ENCODE measurements at regions not wholly inside any gene's neighbourhood (a gene's known extent, or its start where the extent isn't known, plus 50 kb on each side); places are given as distances from the start of the nearest gene placed in this dataset.

DNA sequence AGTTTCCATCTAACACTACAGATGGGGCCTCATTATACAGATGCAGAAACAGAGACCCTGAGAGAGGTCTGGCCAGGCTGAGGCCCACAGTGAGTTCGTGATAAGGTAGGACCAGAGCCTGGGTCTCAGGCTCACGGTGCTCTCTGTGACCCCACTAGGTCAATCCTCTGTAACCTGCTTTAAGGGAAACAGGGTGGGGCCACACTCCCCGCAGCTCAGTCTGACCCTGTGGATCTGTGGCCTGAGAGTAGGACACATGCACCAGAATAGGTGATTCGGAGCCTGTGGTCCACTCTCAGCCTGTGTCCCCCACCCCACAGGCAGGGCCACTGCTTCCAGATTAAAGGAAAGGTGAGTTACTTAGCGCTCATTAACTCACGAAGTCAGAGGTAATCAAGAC lies 137.8 kb upstream of the FAM20C start:
- H4K20me1 ChIP-seq (replicated peaks in 1 of 2; ENCODE audit: control insufficient read depth in 1 of 2, insufficient read depth in 2 of 2, low read length in 2 of 2): no peaks in the 10 kb centered on the region
- peak overlapping the region; percentile 67; the same call in 1 of the 2 replicates for H2BK15ac ChIP-seq (ENCODE audit: low read length)
- no peak overlapping the region for H2AK5ac ChIP-seq (ENCODE audit: low read depth, low read length)
- no peaks in the 10 kb centered on the region; a peak in 1 of 4 replicates for H3K9me3 ChIP-seq (ENCODE audit: insufficient read depth in 2 of 2, low read depth in 1 of 2, low read length in 1 of 2)
- H4K5ac ChIP-seq (ENCODE audit: insufficient read length, low read depth, low read length): no peak overlapping the region
- no peak overlapping the region for H2BK12ac ChIP-seq (ENCODE audit: low read depth, low read length)
- no peak overlapping the region for H4K8ac ChIP-seq (ENCODE audit: extremely low read depth, insufficient read depth, low read length)
- H2BK20ac ChIP-seq (ENCODE audit: low read length): no peak overlapping the region
- H3K27ac ChIP-seq (ENCODE audit: low read depth, low read length): no peak overlapping the region
- H3K18ac ChIP-seq (ENCODE audit: extremely low read depth, low read length): no peak overlapping the region
- no peak overlapping the region for H3K56ac ChIP-seq (replicated peaks; ENCODE audit: insufficient read length, low read depth, low read length)
- peaks cover 0 to 15% (median 9%) of the 10 kb centered on the region in 4 experiments; a peak in 6 of 7 replicates for H3K4me1 ChIP-seq (replicated peaks in 1 of 4; ENCODE audit: control insufficient read depth in 3 of 4, insufficient read depth in 4 of 4, low read length in 3 of 4)
- H3K4me2 ChIP-seq (ENCODE audit: insufficient read depth in 1 of 2, low read depth in 2 of 2, low read length in 2 of 2): no peak overlapping the region
- TF ChIP-seq SAP30 (IDR thresholded peaks at IDR 0.05; ENCODE audit: insufficient read depth, insufficient replicate concordance, low read length): no peak
- TF ChIP-seq TEAD4 (IDR thresholded peaks at IDR 0.05; ENCODE audit: low read depth, low read length): no peak
- no peak for TF ChIP-seq CTBP2 (IDR thresholded peaks at IDR 0.05; ENCODE audit: borderline replicate concordance, insufficient read depth, insufficient read length, low read length)
- no peak for TF ChIP-seq TAF7 (optimal IDR thresholded peaks at IDR 0.05; ENCODE audit: borderline replicate concordance, low read depth, low read length)
- no peak for TF ChIP-seq ASH2L (IDR thresholded peaks at IDR 0.05; ENCODE audit: low read length)
- no peak for TF ChIP-seq RBBP5 (IDR thresholded peaks at IDR 0.05; ENCODE audit: borderline replicate concordance, low read depth, low read length)
- no peak for TF ChIP-seq RAD21 (IDR thresholded peaks at IDR 0.05 in 1 of 2, conservative IDR thresholded peaks at IDR 0.05 in 1 of 2; ENCODE audit: low read depth in 2 of 2, low read length in 2 of 2)
- no peak for TF ChIP-seq POU5F1 (IDR thresholded peaks at IDR 0.05; ENCODE audit: low read depth, low read length)
- no peak for TF ChIP-seq MAX (IDR thresholded peaks at IDR 0.05)
- no peak for TF ChIP-seq KDM5A (IDR thresholded peaks at IDR 0.05; ENCODE audit: low read length)
- no peak for TF ChIP-seq SRF (IDR thresholded peaks at IDR 0.05; ENCODE audit: low read depth, low read length)
- 94% methylated on average over 6 of the region's 6 CpGs; no CpG with 5 or more reads in 1 of the 2 experiments for WGBS, 2 experiments (ENCODE audit: extremely low coverage in 1 of 2, insufficient coverage in 1 of 2, insufficient read length in 1 of 2, insufficient replicate concordance in 2 of 2, low coverage in 1 of 2, low lambda C conversion rate in 2 of 2, missing lambda C conversion rate in 1 of 2)
- H3K23ac ChIP-seq (ENCODE audit: insufficient read length): no peak overlapping the region
- H3K14ac ChIP-seq (ENCODE audit: insufficient read length): no peak overlapping the region
- H2BK5ac ChIP-seq (ENCODE audit: low read depth, low read length): no peak overlapping the region
- H2BK120ac ChIP-seq (replicated peaks; ENCODE audit: low read depth, low read length): no peak overlapping the region
- no peak overlapping the region for H4K91ac ChIP-seq (replicated peaks; ENCODE audit: insufficient read length, low read length)
- CTCF ChIA-PET (ENCODE audit: partially characterized antibody): interaction anchor here (0.7 to 4.0 kb wide), 9 partner anchors 10 to 180 kb away, joined by 3 to 26 read pairs (median 4); no protein-coding TSS in a partner anchor
- DNase-seq (ENCODE audit: low read depth in 1 of 2, low spot score in 2 of 2): no peak
- H3K36me3 ChIP-seq (ENCODE audit: control insufficient read depth in 2 of 4, insufficient read depth in 4 of 4, low read length in 3 of 4): no peaks in the 10 kb centered on the region
- no peaks in the 10 kb centered on the region for H3K27me3 ChIP-seq (replicated peaks in 1 of 4; ENCODE audit: control insufficient read depth in 3 of 4, extremely low read depth in 1 of 4, insufficient read depth in 3 of 4, low read length in 3 of 4)
- H3K79me2 ChIP-seq (ENCODE audit: control insufficient read depth in 1 of 2, insufficient read depth in 2 of 2, low read length in 2 of 2): no peaks in the 10 kb centered on the region
- POLR2A ChIA-PET (ENCODE audit: partially characterized antibody): interaction anchor here (1.0 to 1.2 kb wide), 2 partner anchors 11 to 213 kb away, joined by 3 to 4 read pairs; no protein-coding TSS in a partner anchor
- H3K79me1 ChIP-seq (ENCODE audit: low read depth, low read length): no peaks in the 10 kb centered on the region
- H3K4me3 ChIP-seq (ENCODE audit: extremely low read depth in 1 of 4, insufficient read depth in 2 of 4, low read depth in 3 of 4, low read length in 4 of 4): no peak overlapping the region
- H3K23me2 ChIP-seq (ENCODE audit: low read depth, low read length): no peaks in the 10 kb centered on the region; the same call in 1 of the 2 replicates
- H2AFZ ChIP-seq (ENCODE audit: low read length): no peak overlapping the region
- FAIRE-seq: no peak
- H3K4ac ChIP-seq (replicated peaks; ENCODE audit: insufficient read length, low read depth, low read length): no peak overlapping the region
- H3K9ac ChIP-seq (replicated peaks in 1 of 4; ENCODE audit: extremely low read depth in 1 of 4, low read depth in 3 of 4, low read length in 3 of 4): no peak overlapping the region

All from H1 (cell line).